Activated CD8-positive, alpha-beta memory T cell treated with anti-CD3 and anti-CD28 coated beads for 36 hours (primary cell): ENCODE measurements at regions not wholly inside any gene's neighbourhood (a gene's known extent, or its start where the extent isn't known, plus 50 kb on each side); places are given as distances from the start of the nearest gene placed in this dataset.

Experiments used
- CTCF ChIA-PET: fragments of 350-600 bp; sonication (Branson Sonifier 250); formaldehyde crosslinking; loops from one replicate; lab custom pipeline; 2021; ENCODE audit warnings: antibody characterized with exemption; lab: Charles Lee
- POLR2A ChIA-PET: fragments of 350-600 bp; sonication (Branson Sonifier 250); formaldehyde crosslinking; loops from one replicate; lab custom pipeline; 2021; ENCODE audit warnings: antibody characterized with exemption; lab: Charles Lee

- ChIA-PET POLR2A (no interaction called here), CTCF (no interaction called here)
These were observed 56.0 kb upstream of the OR5AK2 start for GRCh38 chr11:56932572-56933220.

- CTCF ChIA-PET = no interaction called here
- POLR2A ChIA-PET = no interaction called here
These were observed 65.6 kb upstream of the OR5AK2 start for GRCh38 chr11:56923116-56923515.

- ChIA-PET POLR2A (no interaction called here), CTCF (interaction anchor here (0.7 kb wide), 1 partner anchor 36 kb away, joined by 3 read pairs; no protein-coding TSS in a partner anchor)
These were observed 66.3 kb upstream of the OR5AK2 start for GRCh38 chr11:56922421-56922820.

- POLR2A ChIA-PET = no interaction called here
- CTCF ChIA-PET = no interaction called here
These were observed 70.9 kb upstream of the OR5AK2 start for GRCh38 chr11:56917708-56918400.

DNA sequence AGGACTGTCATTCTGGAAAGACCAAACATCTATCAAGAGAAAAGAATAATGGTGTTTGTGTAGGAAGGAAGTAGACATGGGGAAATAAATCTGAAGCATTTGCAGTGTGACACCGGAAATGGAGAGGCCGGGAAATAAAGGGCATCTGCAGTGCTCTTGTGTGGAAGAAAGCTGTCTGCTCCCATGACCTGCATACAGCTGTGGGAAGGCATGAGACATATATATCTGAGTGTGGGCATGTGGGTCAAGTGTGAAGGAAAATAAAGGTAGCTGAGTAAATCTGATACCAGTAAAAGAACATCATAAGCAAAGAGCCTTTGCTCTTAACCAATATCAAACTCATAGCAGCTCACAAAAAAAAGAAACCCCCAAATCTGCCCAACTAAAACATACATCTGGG, 72.1 kb upstream of the OR5AK2 start:
- ChIA-PET CTCF (no interaction called here), POLR2A (no interaction called here)

DNA sequence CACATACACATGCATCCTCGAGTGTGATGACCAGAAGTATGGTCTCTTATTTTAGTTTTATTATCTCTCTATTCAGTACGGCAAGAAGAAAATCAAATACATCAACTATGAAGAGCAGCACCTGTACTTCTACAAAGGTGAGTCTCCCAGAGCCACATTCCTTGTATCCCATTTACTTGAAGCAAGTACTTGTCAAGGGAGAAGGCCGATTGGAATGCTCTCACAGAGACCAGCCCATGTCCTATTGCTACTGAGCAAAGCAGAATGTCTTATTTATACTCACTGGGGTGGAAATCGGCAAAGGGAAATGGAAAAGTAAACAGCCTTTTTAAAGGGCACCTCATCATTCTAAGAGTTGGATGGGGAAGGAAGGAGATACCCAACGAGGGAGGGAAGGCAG, 72.6 kb upstream of the OR5AK2 start:
- ChIA-PET POLR2A (no interaction called here), CTCF (no interaction called here)

- POLR2A ChIA-PET = no interaction called here
- CTCF ChIA-PET = no interaction called here
These were observed 77.4 kb upstream of the OR5AK2 start for GRCh38 chr11:56911312-56911711.

- ChIA-PET POLR2A (no interaction called here), CTCF (no interaction called here)
These were observed 77.9 kb upstream of the OR5AK2 start for GRCh38 chr11:56910785-56911184.

- CTCF ChIA-PET = no interaction called here
These were observed 78.5 kb upstream of the OR5AK2 start for GRCh38 chr11:56910046-56910773.

DNA sequence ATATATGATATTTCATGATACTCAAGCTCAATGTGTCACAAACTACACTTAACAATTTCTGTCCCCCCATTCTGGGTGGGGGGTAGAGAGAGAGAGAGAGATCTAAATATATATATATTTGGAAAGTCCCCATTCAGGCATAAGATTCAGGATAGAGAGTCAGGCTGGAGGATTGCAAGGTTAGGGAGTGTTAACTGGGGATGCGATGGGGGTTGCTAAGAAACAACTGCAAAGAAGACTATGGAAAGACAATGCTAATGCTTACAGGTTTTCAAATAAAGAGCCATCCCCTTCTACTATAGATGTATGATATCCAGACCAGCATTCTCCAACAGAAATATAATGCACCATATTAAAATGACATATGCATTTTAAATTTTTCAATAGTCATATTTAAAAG, 79.2 kb upstream of the OR5AK2 start:
- CTCF ChIA-PET = no interaction called here
- POLR2A ChIA-PET = no interaction called here

More at GRCh38 chr11:56910046-56910773, 78.5 kb upstream of the OR5AK2 start:
- POLR2A ChIA-PET = no interaction called here

- POLR2A ChIA-PET = no interaction called here
- CTCF ChIA-PET = no interaction called here
These were observed 79.6 kb upstream of the OR5AK2 start for GRCh38 chr11:56909080-56909479.

DNA sequence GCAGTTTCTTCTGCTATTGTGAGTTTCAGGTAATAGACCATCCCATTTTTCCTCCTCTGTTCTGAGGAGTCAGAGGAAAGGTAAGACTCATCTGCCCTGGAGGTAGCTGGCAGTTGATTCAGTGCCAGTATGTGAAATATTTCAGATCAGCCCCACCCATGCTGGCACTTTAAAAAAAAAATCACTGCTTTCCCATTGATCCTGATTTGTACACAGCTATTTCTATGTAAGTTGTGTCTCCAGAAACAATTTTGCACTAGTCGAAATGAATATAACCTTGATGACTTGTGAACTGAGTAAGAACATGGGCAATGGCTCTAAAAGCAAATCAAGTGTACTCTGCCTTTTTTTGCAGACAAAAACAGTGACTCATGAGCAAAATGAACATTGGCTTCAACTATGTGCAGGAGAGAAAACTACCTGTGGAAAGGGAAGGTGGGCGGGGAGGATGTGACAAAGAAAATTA, 82.0 kb upstream of the OR5AK2 start:
- POLR2A ChIA-PET = no interaction called here
- CTCF ChIA-PET = no interaction called here

GRCh38 chr11:56905936-56906335, 82.8 kb upstream of the OR5AK2 start:
- ChIA-PET CTCF (no interaction called here), POLR2A (no interaction called here)

DNA sequence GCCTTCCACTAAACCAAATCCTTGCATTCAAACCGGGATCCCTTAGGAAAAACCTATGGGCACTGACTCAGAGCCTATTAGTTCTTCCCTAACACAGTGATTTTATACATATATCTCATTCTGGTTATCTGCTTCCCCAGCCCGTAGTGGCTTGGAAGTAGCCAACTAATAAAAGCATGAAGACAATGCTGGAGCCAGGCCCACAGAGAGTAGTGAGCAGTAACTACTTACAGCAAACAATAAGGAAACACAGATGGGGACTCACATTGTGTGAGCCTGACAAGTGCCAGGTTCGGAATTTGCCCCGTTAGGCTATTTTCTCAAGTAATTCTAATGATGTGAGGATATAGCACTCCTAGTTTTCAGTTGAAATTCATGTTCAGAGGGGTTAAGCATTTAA, 83.3 kb upstream of the OR5AK2 start:
- ChIA-PET CTCF (no interaction called here), POLR2A (no interaction called here)

DNA sequence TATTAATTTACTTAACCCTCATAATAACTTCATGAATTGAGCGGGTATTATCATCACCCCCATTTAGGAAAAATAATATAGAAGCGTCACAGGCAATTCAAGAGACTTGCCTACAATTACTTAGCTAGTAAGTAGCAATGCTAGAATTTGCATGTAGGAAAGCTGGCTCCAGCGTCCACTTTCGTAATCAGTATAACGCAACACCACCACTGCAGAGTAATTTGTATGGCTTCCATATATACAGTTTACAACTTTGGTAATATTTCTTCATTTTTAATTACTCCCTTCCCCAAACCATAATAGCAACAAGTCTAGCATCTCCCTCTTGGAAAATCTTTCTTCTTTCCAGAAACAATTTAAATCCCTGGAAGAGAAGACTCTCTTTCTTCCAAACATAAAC, 89.9 kb upstream of the OR5AK2 start:
- CTCF ChIA-PET = no interaction called here

DNA sequence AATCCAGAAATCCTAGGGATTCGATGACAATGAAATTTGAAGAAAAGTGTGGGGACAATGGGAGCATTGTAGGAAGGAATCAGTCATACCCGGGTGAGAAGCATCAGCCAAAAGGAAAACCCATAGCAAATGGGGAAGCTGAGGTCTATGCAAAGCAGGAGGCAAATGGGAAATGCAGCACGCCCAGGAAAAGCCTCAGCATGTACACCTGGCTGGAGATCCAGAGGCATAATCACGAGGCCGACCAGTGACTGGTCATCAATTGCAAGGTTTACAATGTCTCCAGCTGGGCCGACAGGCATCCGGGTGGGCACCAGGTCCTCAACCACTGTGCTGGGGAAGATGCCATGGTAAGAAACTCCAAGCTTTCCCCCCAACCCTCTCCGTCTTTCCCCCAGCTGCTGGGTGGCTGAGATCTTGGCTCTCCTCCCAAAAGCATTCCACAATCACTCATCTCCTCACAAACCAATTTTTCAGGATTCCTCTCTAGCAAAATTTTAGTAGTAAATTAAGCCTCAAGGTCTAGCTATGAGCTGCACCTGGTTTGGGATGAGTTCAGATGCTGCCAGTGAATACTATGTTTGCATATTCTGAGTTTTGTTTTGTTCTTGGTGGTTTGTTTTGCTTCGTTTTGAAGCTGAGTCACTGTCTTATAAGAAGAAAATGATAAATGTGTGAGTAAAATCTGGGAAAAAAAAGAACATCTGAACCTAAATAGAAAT, 98.0 kb upstream of the OR5AK2 start:
- ChIA-PET CTCF (no interaction called here), POLR2A (no interaction called here)

More for the DNA sequence above, 89.9 kb upstream of the OR5AK2 start:
- POLR2A ChIA-PET = no interaction called here

GRCh38 chr11:56889986-56890385, 98.7 kb upstream of the OR5AK2 start:
- ChIA-PET POLR2A (no interaction called here), CTCF (no interaction called here)

DNA sequence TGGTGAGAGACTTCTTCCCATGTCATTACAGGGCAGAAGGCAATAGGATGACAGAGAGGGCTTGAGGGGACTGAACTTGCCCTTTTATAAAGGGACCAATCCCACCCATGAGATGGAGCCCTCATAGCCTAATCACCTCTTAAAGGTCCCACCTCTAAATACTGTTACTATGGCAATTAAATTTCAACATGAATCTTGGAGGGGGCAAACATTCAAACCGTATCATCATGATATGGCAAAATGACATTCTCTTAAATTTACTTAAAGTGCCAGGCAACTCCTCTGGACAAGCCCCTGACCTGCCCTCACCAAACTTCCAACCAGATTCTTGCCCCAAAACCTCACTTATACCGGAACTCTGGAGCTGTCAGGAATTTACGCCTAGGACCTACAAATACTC, 100.8 kb upstream of the OR5AK2 start:
- CTCF ChIA-PET = no interaction called here
- POLR2A ChIA-PET = no interaction called here

GRCh38 chr11:56886455-56886854, 102.3 kb upstream of the OR5AK2 start:
- POLR2A ChIA-PET = no interaction called here
- CTCF ChIA-PET = interaction anchor here (0.6 kb wide), 1 partner anchor 36 kb away, joined by 3 read pairs; no protein-coding TSS in a partner anchor

DNA sequence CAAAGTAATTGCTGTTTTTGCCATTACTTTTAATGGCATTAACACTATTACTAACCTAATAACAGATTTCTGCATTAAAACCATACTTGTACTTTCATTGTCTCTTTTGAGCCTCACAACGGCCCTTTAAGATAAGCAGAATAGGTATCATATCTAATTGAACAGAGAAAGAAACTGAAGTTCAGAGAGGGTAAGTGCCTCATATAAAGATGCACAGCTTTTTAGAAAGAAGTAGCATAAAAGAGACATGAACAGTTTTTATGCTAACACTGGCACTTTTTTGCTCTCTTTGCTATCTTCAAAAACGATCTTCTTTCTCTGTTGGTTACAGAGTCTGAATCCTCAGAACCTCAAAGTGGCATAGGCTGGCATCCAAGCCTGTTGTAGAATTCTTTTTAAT, 102.9 kb upstream of the OR5AK2 start:
- ChIA-PET POLR2A (no interaction called here), CTCF (no interaction called here)
